Spleen (tissue), 7 donors: ENCODE measurements at regions not wholly inside any gene's neighbourhood (a gene's known extent, or its start where the extent isn't known, plus 50 kb on each side); places are given as distances from the start of the nearest gene placed in this dataset.

Experiments used
- POLR2A ChIP-seq, 3 donors: fragments of 450-650 bp; IDR thresholded peaks; one replicate each; pipeline ENCODE4 v1.5.1; 2017; ENCODE audit warnings: antibody characterized with exemption in 3 of 3, mild to moderate bottlenecking in 1 of 3
- TF ChIP-seq, protein P1 (sequence below), 11 experiments: fragments of 200-600 bp in 7 of 11; fragments of 450-650 bp in 4 of 11; sonication (generic) in 4 of 11; IDR thresholded peaks in 8 of 11; conservative IDR thresholded peaks in 3 of 11; 1 replicate in 7 of 11; 2 replicates in 4 of 11; pipeline versions ENCODE4 v1.4.0 to v1.8.0; 2016 to 2021; ENCODE audit warnings: antibody characterized with exemption in 11 of 11, inconsistent platforms in 4 of 11, mild to moderate bottlenecking in 1 of 11
- donor health status: DM: no; HTN: no; CAD: no; lungs with moderate emphysema.
- donor health status: DM: no; HTN: no; CAD: no.
- donor health status: DM: no; HTN: no; CAD: no.

DNA sequence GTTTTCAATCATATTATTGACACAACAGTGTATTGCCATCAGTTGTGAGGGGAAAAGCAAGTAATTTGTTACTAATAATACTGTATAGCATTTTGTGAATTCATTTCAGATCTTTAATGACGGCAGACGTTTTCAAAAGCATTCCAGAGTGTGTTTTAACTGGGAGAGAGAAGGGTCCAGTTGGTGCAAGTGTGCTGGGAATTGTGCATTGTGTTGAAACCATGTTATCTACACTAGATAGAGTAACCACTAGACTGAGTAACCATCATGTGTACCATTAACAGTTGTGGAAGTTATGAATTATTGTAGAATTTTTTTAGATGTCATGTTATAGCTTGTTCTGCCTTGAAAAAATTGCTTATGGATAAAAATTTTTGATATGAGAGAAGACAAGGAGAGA is 104.5 kb upstream of the VEGFC start:
- TF ChIP-seq, protein P1, sequence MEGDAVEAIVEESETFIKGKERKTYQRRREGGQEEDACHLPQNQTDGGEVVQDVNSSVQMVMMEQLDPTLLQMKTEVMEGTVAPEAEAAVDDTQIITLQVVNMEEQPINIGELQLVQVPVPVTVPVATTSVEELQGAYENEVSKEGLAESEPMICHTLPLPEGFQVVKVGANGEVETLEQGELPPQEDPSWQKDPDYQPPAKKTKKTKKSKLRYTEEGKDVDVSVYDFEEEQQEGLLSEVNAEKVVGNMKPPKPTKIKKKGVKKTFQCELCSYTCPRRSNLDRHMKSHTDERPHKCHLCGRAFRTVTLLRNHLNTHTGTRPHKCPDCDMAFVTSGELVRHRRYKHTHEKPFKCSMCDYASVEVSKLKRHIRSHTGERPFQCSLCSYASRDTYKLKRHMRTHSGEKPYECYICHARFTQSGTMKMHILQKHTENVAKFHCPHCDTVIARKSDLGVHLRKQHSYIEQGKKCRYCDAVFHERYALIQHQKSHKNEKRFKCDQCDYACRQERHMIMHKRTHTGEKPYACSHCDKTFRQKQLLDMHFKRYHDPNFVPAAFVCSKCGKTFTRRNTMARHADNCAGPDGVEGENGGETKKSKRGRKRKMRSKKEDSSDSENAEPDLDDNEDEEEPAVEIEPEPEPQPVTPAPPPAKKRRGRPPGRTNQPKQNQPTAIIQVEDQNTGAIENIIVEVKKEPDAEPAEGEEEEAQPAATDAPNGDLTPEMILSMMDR (IDR thresholded peaks at IDR 0.05 in 8 of 11, conservative IDR thresholded peaks at IDR 0.05 in 3 of 11): no peak
- no peak for TF ChIP-seq POLR2A (IDR thresholded peaks at IDR 0.05)
